Natural killer cell (primary cell): ENCODE measurements at regions not wholly inside any gene's neighbourhood (a gene's known extent, or its start where the extent isn't known, plus 50 kb on each side); places are given as distances from the start of the nearest gene placed in this dataset.

ENCODE experiments used
- ATAC-seq, 3 donors: fragments of 150-1000 bp in 2 of 3; fragments of 200-7000 bp in 1 of 3; cut with Tn5 transposase; 1 replicate in 1 of 3; 2 replicates in 2 of 3; pipeline ENCODE4 v1.10.0; 2021; ENCODE audit warnings: mild to moderate bottlenecking in 2 of 3, moderate library complexity in 2 of 3
- DNase-seq, 2 donors: peaks; one replicate each; pipeline versions ENCODE4 v3.0.0 to v3.0.0-alpha.2; 2013 to 2021; ENCODE audit warnings: mixed read lengths in 1 of 2
- H3K27ac ChIP-seq: one replicate; pipeline ENCODE4 v1.5.1; 2013; ENCODE audit warnings: mild to moderate bottlenecking, low read length
- H3K27me3 ChIP-seq: one replicate; pipeline ENCODE4 v1.6.1; 2013; ENCODE audit warnings: low read length; ENCODE audit not compliant: control insufficient read depth, insufficient read depth
- H3K36me3 ChIP-seq: one replicate; pipeline ENCODE4 v1.6.1; 2013; ENCODE audit warnings: low read length; ENCODE audit not compliant: control insufficient read depth, insufficient read depth
- H3K4me1 ChIP-seq: one replicate; pipeline ENCODE4 v1.6.1; 2013; ENCODE audit warnings: low read length; ENCODE audit not compliant: control insufficient read depth, insufficient read depth
- H3K4me3 ChIP-seq: one replicate; pipeline ENCODE4 v1.5.1; 2013; ENCODE audit warnings: low read length
- H3K9me3 ChIP-seq: one replicate; pipeline ENCODE4 v1.6.1; 2013; ENCODE audit warnings: low read length; ENCODE audit not compliant: control insufficient read depth, insufficient read depth
- H3K27ac Mint-ChIP-seq, 2 donors: one replicate each; pipeline ENCODE4 v1.8.0; 2022; ENCODE audit warnings: mild to moderate bottlenecking in 2 of 2, mixed read lengths in 2 of 2, moderate library complexity in 1 of 2
- H3K27me3 Mint-ChIP-seq, 2 donors: one replicate each; pipeline ENCODE4 v1.8.0; 2022; ENCODE audit warnings: low read depth in 2 of 2, mixed read lengths in 2 of 2
- H3K36me3 Mint-ChIP-seq: one replicate; pipeline ENCODE4 v1.8.0; 2022; ENCODE audit warnings: mixed read lengths
- H3K4me1 Mint-ChIP-seq, 2 donors: one replicate each; pipeline ENCODE4 v1.8.0; 2022; ENCODE audit warnings: mixed read lengths in 2 of 2
- H3K4me3 Mint-ChIP-seq: one replicate; pipeline ENCODE4 v1.8.0; 2022; ENCODE audit warnings: mild to moderate bottlenecking, moderate library complexity, mixed read lengths
- H3K9me3 Mint-ChIP-seq, 2 donors: one replicate each; pipeline ENCODE4 v1.8.0; 2022; ENCODE audit warnings: mixed read lengths in 2 of 2
- CTCF ChIP-seq: fragments of 200-600 bp; IDR thresholded peaks from one replicate; pipeline ENCODE4 v1.8.0; 2022; ENCODE audit warnings: antibody characterized with exemption
- WGBS: methylation state at CpG from one replicate; pipeline ENCODE4 v1.1.7; 2013; ENCODE audit warnings: missing lambda C conversion rate; ENCODE audit not compliant: insufficient coverage; 5-methylcytosine and 5-hydroxymethylcytosine counted together
- intact Hi-C: fragments of 100-400 bp; cut with micrococcal nuclease; formaldehyde crosslinking; loops from one replicate; pipeline ENCODE4 v1.14.2; 2022

- no peaks in the 10 kb centered on the region for H3K36me3 ChIP-seq
- no peaks in the 10 kb centered on the region for H3K27me3 ChIP-seq
- H3K9me3 ChIP-seq = no peaks in the 10 kb centered on the region
- H3K27ac ChIP-seq = no peak overlapping the region
- no peaks in the 10 kb centered on the region for H3K4me1 ChIP-seq
- no peak overlapping the region for H3K4me3 Mint-ChIP-seq
- H3K4me3 ChIP-seq = no peak overlapping the region
- no peak for ATAC-seq
- no peak for TF ChIP-seq CTCF
- no peak overlapping the region for H3K27ac Mint-ChIP-seq
- no peaks in the 10 kb centered on the region for H3K4me1 Mint-ChIP-seq
- intact Hi-C loops = no loop called here
- 71% methylated on average over 3 of the region's 6 CpGs for WGBS
- H3K27me3 Mint-ChIP-seq = no peaks in the 10 kb centered on the region
- no peaks in the 10 kb centered on the region for H3K36me3 Mint-ChIP-seq
- H3K9me3 Mint-ChIP-seq = peaks cover 0 to 3% of the 10 kb centered on the region in 2 donors
- no peak for DNase-seq
These were observed 678.5 kb downstream of the NR2F2 start for GRCh38 chr15:97009031-97009431.

- 86% methylated on average over 6 of the region's 6 CpGs for WGBS
These were observed 682.5 kb downstream of the NR2F2 start for GRCh38 chr15:97012986-97013385.

GRCh38 chr15:97013491-97013890 lies 683.0 kb downstream of the NR2F2 start:
- Histone ChIP-seq H3K36me3 (no peaks in the 10 kb centered on the region), H3K4me1 (no peaks in the 10 kb centered on the region), H3K27me3 (no peaks in the 10 kb centered on the region), H3K9me3 (no peaks in the 10 kb centered on the region), H3K27ac (no peak overlapping the region), H3K4me3 (no peak overlapping the region)
- Mint-ChIP-seq H3K9me3 (peaks cover 0 to 3% of the 10 kb centered on the region in 2 donors), H3K4me1 (no peaks in the 10 kb centered on the region), H3K36me3 (no peaks in the 10 kb centered on the region), H3K4me3 (no peak overlapping the region), H3K27me3 (no peaks in the 10 kb centered on the region), H3K27ac (no peak overlapping the region)
- ATAC-seq = no peak
- no peak for DNase-seq
- WGBS = 62% methylated on average over 1 of the region's 1 CpG
- TF ChIP-seq CTCF = no peak
- intact Hi-C loops = no loop called here

More at GRCh38 chr15:97012986-97013385, 682.5 kb downstream of the NR2F2 start:
- no peaks in the 10 kb centered on the region for H3K9me3 ChIP-seq
- H3K27ac ChIP-seq = no peak overlapping the region
- TF ChIP-seq CTCF = no peak
- DNase-seq (no peak), ATAC-seq (no peak)
- H3K36me3 ChIP-seq = no peaks in the 10 kb centered on the region
- Mint-ChIP-seq H3K27me3 (no peaks in the 10 kb centered on the region), H3K4me1 (no peaks in the 10 kb centered on the region), H3K4me3 (no peak overlapping the region), H3K27ac (no peak overlapping the region), H3K36me3 (no peaks in the 10 kb centered on the region), H3K9me3 (peaks cover 0 to 3% of the 10 kb centered on the region in 2 donors)
- H3K4me3 ChIP-seq = no peak overlapping the region
- H3K27me3 ChIP-seq = no peaks in the 10 kb centered on the region
- no peaks in the 10 kb centered on the region for H3K4me1 ChIP-seq
- intact Hi-C loops = no loop called here

- Histone ChIP-seq H3K4me3 (no peak overlapping the region), H3K9me3 (no peaks in the 10 kb centered on the region), H3K36me3 (no peaks in the 10 kb centered on the region), H3K27ac (no peak overlapping the region), H3K4me1 (no peaks in the 10 kb centered on the region), H3K27me3 (no peaks in the 10 kb centered on the region)
- Mint-ChIP-seq H3K4me3 (no peak overlapping the region), H3K27ac (no peak overlapping the region), H3K36me3 (no peaks in the 10 kb centered on the region), H3K4me1 (no peaks in the 10 kb centered on the region), H3K27me3 (no peaks in the 10 kb centered on the region), H3K9me3 (peaks cover 0 to 3% of the 10 kb centered on the region in 2 donors)
- DNase-seq (no peak), ATAC-seq (no peak)
- 80% methylated on average over 1 of the region's 2 CpGs for WGBS
- no peak for TF ChIP-seq CTCF
- intact Hi-C loops = no loop called here
These were observed 683.5 kb downstream of the NR2F2 start for GRCh38 chr15:97014001-97014400.
